Osteoblast (primary cell): ENCODE measurements at regions not wholly inside any gene's neighbourhood (a gene's known extent, or its start where the extent isn't known, plus 50 kb on each side); places are given as distances from the start of the nearest gene placed in this dataset.

ENCODE experiments used
- DNase-seq: peaks from one replicate; pipeline ENCODE4 v3.0.0; 2011; ENCODE audit warnings: low spot score, mixed read lengths; ENCODE audit not compliant: insufficient read length; ENCODE audit errors: missing footprints
- H2AFZ ChIP-seq: 2 replicates; pipeline ENCODE4 v1.6.0; 2011; ENCODE audit warnings: mild to moderate bottlenecking, low read length
- H3K27ac ChIP-seq: 2 replicates; pipeline ENCODE4 v1.5.1; 2011; ENCODE audit warnings: mild to moderate bottlenecking, low read depth, low read length, moderate library complexity
- H3K27me3 ChIP-seq: 2 replicates; pipeline ENCODE4 v1.6.0; 2012; ENCODE audit warnings: mild to moderate bottlenecking, control low read depth, inconsistent platforms, low read length, moderate library complexity; ENCODE audit not compliant: insufficient read depth
- H3K36me3 ChIP-seq: 2 replicates; pipeline ENCODE4 v1.5.1; 2011; ENCODE audit warnings: mild to moderate bottlenecking, low read length, control low read depth, moderate library complexity; ENCODE audit not compliant: insufficient read depth
- H3K4me1 ChIP-seq: 2 replicates; pipeline ENCODE4 v1.5.1; 2011; ENCODE audit warnings: mild to moderate bottlenecking, low read length, control low read depth, moderate library complexity; ENCODE audit not compliant: insufficient read depth
- H3K4me2 ChIP-seq: 2 replicates; pipeline ENCODE4 v1.6.0; 2011; ENCODE audit warnings: mild to moderate bottlenecking, low read length; ENCODE audit not compliant: insufficient read depth
- H3K4me3 ChIP-seq: fragments of 200-600 bp; sonication (generic); 3 replicates; pipeline ENCODE4 v1.5.1; 2012; ENCODE audit warnings: mild to moderate bottlenecking, low read length, inconsistent platforms; ENCODE audit not compliant: insufficient read depth
- H3K79me2 ChIP-seq: 2 replicates; pipeline ENCODE4 v1.6.0; 2012; ENCODE audit warnings: mild to moderate bottlenecking, low read length, control low read depth, inconsistent platforms; ENCODE audit not compliant: insufficient read depth
- H3K9me3 ChIP-seq: 2 replicates; pipeline ENCODE4 v1.5.1; 2011; ENCODE audit warnings: low read depth, low read length, control low read depth
- H4K20me1 ChIP-seq: 2 replicates; pipeline ENCODE4 v1.6.0; 2012; ENCODE audit warnings: mild to moderate bottlenecking, low read length, control low read depth; ENCODE audit not compliant: insufficient read depth
- TF ChIP-seq, protein P1 (sequence below): IDR thresholded peaks from 2 replicates; pipeline ENCODE4 v1.5.1; 2011; ENCODE audit warnings: mild to moderate bottlenecking, low read depth, low read length, moderate library complexity; ENCODE audit errors: extremely low read depth

DNA sequence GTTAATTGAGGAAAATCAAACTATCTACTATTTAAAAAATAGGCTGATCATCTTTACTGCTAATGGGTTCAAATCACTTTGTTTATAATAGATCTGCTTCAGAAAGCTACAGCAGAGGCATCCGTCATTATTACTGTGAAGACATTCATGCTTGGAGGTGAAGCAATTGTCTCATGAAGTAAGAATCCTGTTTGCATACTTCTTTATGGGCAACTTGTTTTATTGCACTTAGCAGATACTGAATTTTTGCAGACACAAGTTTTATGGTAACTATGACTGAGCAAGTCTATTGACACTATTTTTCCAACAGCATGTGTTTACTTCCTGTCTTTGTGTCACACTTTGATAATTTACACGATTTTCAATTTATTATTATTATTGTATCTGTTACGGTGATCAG lies 573.9 kb downstream of the RFPL4B start:
- H4K20me1 ChIP-seq, result no peaks in the 10 kb centered on the region
- no peaks in the 10 kb centered on the region for H3K27me3 ChIP-seq
- TF ChIP-seq, protein P1, sequence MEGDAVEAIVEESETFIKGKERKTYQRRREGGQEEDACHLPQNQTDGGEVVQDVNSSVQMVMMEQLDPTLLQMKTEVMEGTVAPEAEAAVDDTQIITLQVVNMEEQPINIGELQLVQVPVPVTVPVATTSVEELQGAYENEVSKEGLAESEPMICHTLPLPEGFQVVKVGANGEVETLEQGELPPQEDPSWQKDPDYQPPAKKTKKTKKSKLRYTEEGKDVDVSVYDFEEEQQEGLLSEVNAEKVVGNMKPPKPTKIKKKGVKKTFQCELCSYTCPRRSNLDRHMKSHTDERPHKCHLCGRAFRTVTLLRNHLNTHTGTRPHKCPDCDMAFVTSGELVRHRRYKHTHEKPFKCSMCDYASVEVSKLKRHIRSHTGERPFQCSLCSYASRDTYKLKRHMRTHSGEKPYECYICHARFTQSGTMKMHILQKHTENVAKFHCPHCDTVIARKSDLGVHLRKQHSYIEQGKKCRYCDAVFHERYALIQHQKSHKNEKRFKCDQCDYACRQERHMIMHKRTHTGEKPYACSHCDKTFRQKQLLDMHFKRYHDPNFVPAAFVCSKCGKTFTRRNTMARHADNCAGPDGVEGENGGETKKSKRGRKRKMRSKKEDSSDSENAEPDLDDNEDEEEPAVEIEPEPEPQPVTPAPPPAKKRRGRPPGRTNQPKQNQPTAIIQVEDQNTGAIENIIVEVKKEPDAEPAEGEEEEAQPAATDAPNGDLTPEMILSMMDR, result no peak
- H3K9me3 ChIP-seq, result peaks cover 6% of the 10 kb centered on the region
- H3K4me2 ChIP-seq, result no peak overlapping the region
- H3K79me2 ChIP-seq, result no peaks in the 10 kb centered on the region
- no peaks in the 10 kb centered on the region for H3K4me1 ChIP-seq
- no peak for DNase-seq
- H3K4me3 ChIP-seq, result no peak overlapping the region
- peaks cover 6% of the 10 kb centered on the region for H3K36me3 ChIP-seq
- no peak overlapping the region for H3K27ac ChIP-seq
- peak overlapping the region; percentile 45 for H2AFZ ChIP-seq

DNA sequence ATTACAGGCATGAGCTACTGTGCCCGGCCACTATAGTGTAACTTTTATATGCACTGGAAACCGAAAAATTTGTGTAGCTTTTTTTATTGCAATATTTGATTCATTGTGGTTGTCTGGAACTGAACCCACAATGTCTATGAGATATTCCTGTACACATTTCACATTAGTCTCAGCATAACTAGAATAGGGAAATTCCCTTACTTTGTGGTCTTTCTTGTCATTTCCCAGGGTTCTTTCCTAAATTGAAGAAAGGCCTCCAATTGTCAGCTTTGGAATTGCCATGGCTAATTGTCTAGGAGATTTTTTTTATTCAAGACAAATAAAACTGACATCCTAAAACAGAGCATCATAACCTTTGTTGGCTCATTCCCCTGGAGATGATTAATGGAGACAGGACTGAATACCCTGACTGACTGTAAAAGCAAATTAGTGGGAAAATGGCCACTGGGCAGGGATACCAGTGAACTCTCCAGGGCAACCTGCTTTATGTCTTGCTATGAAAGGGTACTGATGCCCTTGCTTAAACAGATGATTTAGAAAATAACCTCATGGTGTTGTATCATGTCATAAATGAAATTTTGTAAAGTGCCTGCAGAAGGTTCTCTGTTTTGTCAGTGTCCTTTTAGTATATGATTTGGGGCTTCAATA lies 576.9 kb downstream of the RFPL4B start:
- Histone ChIP-seq H2AFZ (no peak overlapping the region), H3K4me1 (no peaks in the 10 kb centered on the region)
- TF ChIP-seq, protein P1, result no peak

DNA sequence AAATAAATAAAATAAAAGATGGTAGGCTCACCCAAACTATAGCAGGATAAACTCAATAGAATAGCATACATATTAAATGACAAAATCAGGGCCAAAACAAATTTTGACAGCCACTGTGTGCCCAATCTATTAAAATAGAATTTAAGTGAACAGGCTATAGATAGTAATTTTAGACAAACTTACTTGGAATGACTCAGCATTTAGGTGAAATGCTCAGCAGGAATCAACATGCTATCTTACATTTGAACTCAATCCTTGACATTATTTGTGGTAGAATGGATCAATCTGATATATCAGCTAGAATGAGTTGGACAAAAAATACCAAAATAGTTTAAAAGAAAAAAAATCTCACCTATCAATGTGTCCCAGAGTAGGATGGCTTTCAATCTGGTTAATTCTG lies 578.6 kb downstream of the RFPL4B start:
- no peak overlapping the region for H3K4me3 ChIP-seq
- H3K27ac ChIP-seq, result no peak overlapping the region
- no peak overlapping the region for H2AFZ ChIP-seq
- TF ChIP-seq, protein P1, result no peak
- H3K79me2 ChIP-seq, result no peaks in the 10 kb centered on the region
- no peak overlapping the region for H3K4me2 ChIP-seq
- H3K4me1 ChIP-seq, result peaks cover 2% of the 10 kb centered on the region
- DNase-seq, result no peak
- no peaks in the 10 kb centered on the region for H3K27me3 ChIP-seq
- no peaks in the 10 kb centered on the region for H4K20me1 ChIP-seq
- H3K9me3 ChIP-seq, result peaks cover 6% of the 10 kb centered on the region
- peaks cover 6% of the 10 kb centered on the region for H3K36me3 ChIP-seq

More for the DNA sequence above, 576.9 kb downstream of the RFPL4B start:
- Histone ChIP-seq H3K36me3 (peaks cover 6% of the 10 kb centered on the region), H4K20me1 (no peaks in the 10 kb centered on the region), H3K79me2 (no peaks in the 10 kb centered on the region), H3K27me3 (no peaks in the 10 kb centered on the region), H3K4me2 (no peak overlapping the region), H3K4me3 (no peak overlapping the region), H3K9me3 (peaks cover 6% of the 10 kb centered on the region), H3K27ac (no peak overlapping the region)
- no peak for DNase-seq

DNA sequence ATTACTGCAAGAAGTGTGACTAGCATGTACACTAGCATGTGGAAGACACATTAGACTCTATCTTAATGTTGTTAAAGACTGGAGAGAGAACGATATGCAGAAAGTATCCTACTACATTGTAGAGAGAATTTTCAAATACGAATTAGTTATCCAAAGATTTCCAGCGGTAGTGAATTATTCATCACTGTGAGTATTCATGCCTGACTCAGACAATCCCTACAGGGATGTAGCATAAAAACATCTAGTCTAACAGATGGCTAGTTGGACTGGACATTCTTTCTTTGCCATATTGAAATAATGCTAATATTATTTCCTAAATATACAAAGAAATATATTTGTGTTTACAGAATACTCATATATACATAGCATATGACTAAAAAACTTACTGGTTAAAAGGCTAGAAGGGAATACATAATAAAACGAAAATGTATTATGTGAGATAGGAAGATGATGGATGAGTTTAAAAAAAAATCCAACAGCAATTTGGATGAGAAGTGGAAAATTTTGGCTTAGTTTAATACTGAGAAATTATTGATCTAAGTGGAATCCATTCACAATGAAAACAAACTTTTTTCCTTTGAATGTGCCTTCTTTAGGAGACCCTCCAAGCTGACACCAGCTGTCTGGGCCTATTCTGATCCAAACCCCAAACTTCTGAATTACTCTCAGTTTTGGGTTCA lies 580.7 kb downstream of the RFPL4B start:
- peaks cover 5% of the 10 kb centered on the region for H3K36me3 ChIP-seq
- TF ChIP-seq, protein P1, result no peak
- H3K9me3 ChIP-seq, result peaks cover 2% of the 10 kb centered on the region
- H4K20me1 ChIP-seq, result no peaks in the 10 kb centered on the region
- H3K4me2 ChIP-seq, result no peak overlapping the region
- no peak overlapping the region for H3K27ac ChIP-seq
- no peaks in the 10 kb centered on the region for H3K27me3 ChIP-seq
- H3K4me1 ChIP-seq, result peaks cover 19% of the 10 kb centered on the region
- H3K4me3 ChIP-seq, result no peak overlapping the region
- no peak for DNase-seq
- H2AFZ ChIP-seq, result no peak overlapping the region
- H3K79me2 ChIP-seq, result no peaks in the 10 kb centered on the region
